Thyroid gland (tissue), 4 donors: ENCODE measurements at regions not wholly inside any gene's neighbourhood (a gene's known extent, or its start where the extent isn't known, plus 50 kb on each side); places are given as distances from the start of the nearest gene placed in this dataset.
A peak's percentile ranks its signal among the peaks of the same experiment; 100 is the strongest.

Experiments
- POLR2A ChIP-seq, 2 donors: fragments of 450-650 bp; IDR thresholded peaks; one replicate each; pipeline ENCODE4 v1.6.1; 2017; ENCODE audit warnings: antibody characterized with exemption in 2 of 2, mild to moderate bottlenecking in 2 of 2, moderate library complexity in 1 of 2
- TF ChIP-seq, protein P1 (sequence below), 6 experiments: fragments of 200-600 bp in 3 of 6; fragments of 450-650 bp in 3 of 6; sonication (generic) in 3 of 6; IDR thresholded peaks; one replicate each; pipeline ENCODE4 v1.5.1; 2016 to 2019; ENCODE audit warnings: antibody characterized with exemption in 6 of 6, mild to moderate bottlenecking in 2 of 6, inconsistent platforms in 1 of 6, moderate library complexity in 1 of 6

DNA sequence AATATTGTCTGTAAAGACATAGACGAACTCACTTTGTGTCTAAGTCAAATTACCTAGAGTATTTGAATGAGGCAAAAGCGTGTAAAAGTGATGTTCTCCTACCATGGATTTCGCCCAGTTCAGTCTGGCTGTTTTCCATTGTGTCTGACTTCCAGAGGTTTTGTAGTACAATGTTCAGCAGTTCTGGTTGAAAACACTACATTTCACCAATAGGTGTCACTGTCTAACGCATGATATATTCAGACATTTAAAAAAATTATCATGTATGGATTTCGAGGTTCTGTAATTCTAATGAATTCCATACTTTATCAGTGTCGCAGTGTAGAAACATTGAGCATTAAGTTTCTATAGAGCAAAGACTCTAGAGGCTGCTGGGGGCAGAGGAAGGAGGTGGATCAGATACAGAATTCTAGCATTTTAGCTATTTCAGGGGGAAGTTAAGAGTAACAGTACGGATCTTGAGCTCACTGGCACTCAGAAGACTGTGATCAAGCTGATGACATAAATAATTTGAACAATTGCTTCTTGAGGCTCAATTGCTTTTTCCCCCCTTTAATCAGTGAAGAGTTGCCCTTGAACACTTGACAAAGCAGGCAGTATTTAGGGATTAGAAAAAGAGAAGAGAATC is 196.9 kb upstream of the RHOBTB1 start:
- TF ChIP-seq, protein P1, sequence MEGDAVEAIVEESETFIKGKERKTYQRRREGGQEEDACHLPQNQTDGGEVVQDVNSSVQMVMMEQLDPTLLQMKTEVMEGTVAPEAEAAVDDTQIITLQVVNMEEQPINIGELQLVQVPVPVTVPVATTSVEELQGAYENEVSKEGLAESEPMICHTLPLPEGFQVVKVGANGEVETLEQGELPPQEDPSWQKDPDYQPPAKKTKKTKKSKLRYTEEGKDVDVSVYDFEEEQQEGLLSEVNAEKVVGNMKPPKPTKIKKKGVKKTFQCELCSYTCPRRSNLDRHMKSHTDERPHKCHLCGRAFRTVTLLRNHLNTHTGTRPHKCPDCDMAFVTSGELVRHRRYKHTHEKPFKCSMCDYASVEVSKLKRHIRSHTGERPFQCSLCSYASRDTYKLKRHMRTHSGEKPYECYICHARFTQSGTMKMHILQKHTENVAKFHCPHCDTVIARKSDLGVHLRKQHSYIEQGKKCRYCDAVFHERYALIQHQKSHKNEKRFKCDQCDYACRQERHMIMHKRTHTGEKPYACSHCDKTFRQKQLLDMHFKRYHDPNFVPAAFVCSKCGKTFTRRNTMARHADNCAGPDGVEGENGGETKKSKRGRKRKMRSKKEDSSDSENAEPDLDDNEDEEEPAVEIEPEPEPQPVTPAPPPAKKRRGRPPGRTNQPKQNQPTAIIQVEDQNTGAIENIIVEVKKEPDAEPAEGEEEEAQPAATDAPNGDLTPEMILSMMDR (IDR thresholded peaks at IDR 0.05), result peak in 5 of 6 experiments; percentile 22 to 74 (median 65)
- TF ChIP-seq POLR2A (IDR thresholded peaks at IDR 0.05), result no peak
